HepG2 (cell line): ENCODE measurements at regions not wholly inside any gene's neighbourhood (a gene's known extent, or its start where the extent isn't known, plus 50 kb on each side); places are given as distances from the start of the nearest gene placed in this dataset.

Experiments
- ATAC-seq: fragments of 200-7000 bp; cut with Tn5 transposase; 3 replicates; pipeline ENCODE4 v1.9.1; 2020; ENCODE audit warnings: mild to moderate bottlenecking, moderate library complexity
- BruUV-seq: library from RNA; stranded (reverse); fragments of 400-500 nt; replicated peaks from 2 replicates; lab custom pipeline; 2021; lab: Mats Ljungman, UMichigan
- CTCF ChIA-PET: fragments of 300-600 bp; formaldehyde crosslinking; extraction: SDS; loops from one replicate; lab custom pipeline; 2021; ENCODE audit warnings: low total read pairs, inconsistent platforms, low intra/inter-chr PET ratio; lab: Yijun Ruan, JAX
- POLR2A ChIA-PET: fragments of 350-600 bp; sonication (Branson Sonifier 250); formaldehyde crosslinking; loops from one replicate; lab custom pipeline; 2020; ENCODE audit warnings: antibody characterized with exemption, inconsistent platforms; lab: Yijun Ruan, JAX
- DNase-seq: peaks from one replicate; pipeline ENCODE4 v3.0.0-alpha.2; 2015; ENCODE audit warnings: low spot score
- FAIRE-seq: peaks from 3 replicates; lab custom pipeline; 2011; peaks lifted over from hg19 to GRCh38; lab: Jason Lieb, UNC
- H2AFZ ChIP-seq: one replicate; pipeline ENCODE4 v1.6.1; 2011; ENCODE audit warnings: low read length, inconsistent platforms
- H3K27ac ChIP-seq: fragments of 300-600 bp; 3 replicates; pipeline ENCODE4 v1.8.0; 2011; ENCODE audit warnings: mixed run types, mild to moderate bottlenecking, mixed read lengths, low read length, inconsistent platforms; ENCODE audit not compliant: insufficient read depth; ENCODE audit errors: extremely low read length
- H3K27me3 ChIP-seq, 2 experiments: fragments of 200-600 bp in 1 of 2; 2 replicates in 1 of 2; 3 replicates in 1 of 2; pipeline versions ENCODE4 v1.6.0 to v1.8.0; 2011; ENCODE audit warnings: low read length in 2 of 2, mild to moderate bottlenecking in 2 of 2, moderate library complexity in 2 of 2, inconsistent platforms in 1 of 2; ENCODE audit not compliant: insufficient read depth in 2 of 2, control insufficient read depth in 1 of 2
- H3K36me3 ChIP-seq, 2 experiments: fragments of 200-600 bp in 1 of 2; replicated peaks in 1 of 2; 2 replicates in 1 of 2; 3 replicates in 1 of 2; pipeline versions ENCODE4 v1.5.1 to v1.8.0; 2011; ENCODE audit warnings: low read length in 2 of 2, inconsistent platforms in 1 of 2; ENCODE audit not compliant: insufficient read depth in 2 of 2, control insufficient read depth in 1 of 2
- H3K4me1 ChIP-seq: 2 replicates; pipeline ENCODE4 v1.5.1; 2012; ENCODE audit warnings: low read length, inconsistent platforms; ENCODE audit not compliant: insufficient read depth
- H3K4me2 ChIP-seq: 2 replicates; pipeline ENCODE4 v1.6.0; 2011; ENCODE audit warnings: low read depth, low read length, inconsistent platforms
- H3K4me3 ChIP-seq, 3 experiments: fragments of 200-600 bp in 1 of 3; sonication (generic), shearing (Covaris generic) in 1 of 3; replicated peaks in 1 of 3; 2 replicates each; pipeline ENCODE4 v1.5.1; 2011 to 2016; ENCODE audit warnings: low read length in 3 of 3, inconsistent platforms in 2 of 3, low read depth in 2 of 3, mild to moderate bottlenecking in 2 of 3, control low read depth in 1 of 3, mixed read lengths in 1 of 3; ENCODE audit not compliant: insufficient read depth in 1 of 3
- H3K79me2 ChIP-seq: one replicate; pipeline ENCODE4 v1.6.1; 2011; ENCODE audit warnings: low read length, inconsistent platforms; ENCODE audit not compliant: insufficient read depth
- H3K9ac ChIP-seq: 2 replicates; pipeline ENCODE4 v1.6.0; 2011; ENCODE audit warnings: mild to moderate bottlenecking, low read depth, low read length, inconsistent platforms; ENCODE audit not compliant: insufficient read depth
- H3K9me3 ChIP-seq: 2 replicates; pipeline ENCODE4 v1.5.1; 2012; ENCODE audit warnings: mild to moderate bottlenecking, low read length
- H4K20me1 ChIP-seq: 2 replicates; pipeline ENCODE4 v1.6.0; 2011; ENCODE audit warnings: inconsistent platforms, mild to moderate bottlenecking, low read length, moderate library complexity; ENCODE audit not compliant: insufficient read depth
- ATF2 ChIP-seq: sonication (generic); formaldehyde crosslinking; IDR thresholded peaks from 2 replicates; pipeline ENCODE4 v1.4.0; 2020; ENCODE audit warnings: missing genetic modification reagents
- ATF3 ChIP-seq: sonication (generic); formaldehyde crosslinking; IDR thresholded peaks from 2 replicates; pipeline ENCODE4 v1.4.0; 2020; ENCODE audit warnings: missing genetic modification reagents
- FOXP1 ChIP-seq, 2 experiments: fragments of 450-650 bp in 1 of 2; IDR thresholded peaks; 2 replicates each; pipeline ENCODE4 v1.6.1; 2017 to 2018; ENCODE audit warnings: antibody characterized with exemption in 1 of 2
- GTF2F1 ChIP-seq: fragments of 150-350 bp; IDR thresholded peaks from 2 replicates; pipeline ENCODE4 v1.6.1; 2014; ENCODE audit warnings: low read length
- HMGA1 ChIP-seq: sonication (generic); formaldehyde crosslinking; conservative IDR thresholded peaks from 2 replicates; pipeline ENCODE4 v1.4.0; 2020; ENCODE audit warnings: missing genetic modification reagents
- KIAA2018 ChIP-seq: sonication (generic); formaldehyde crosslinking; IDR thresholded peaks from 2 replicates; pipeline ENCODE4 v1.5.0; 2020; ENCODE audit warnings: mild to moderate bottlenecking, missing genetic modification reagents, borderline replicate concordance
- RBM22 ChIP-seq: fragments of 200-400 bp; formaldehyde crosslinking; optimal IDR thresholded peaks from 2 replicates; pipeline ENCODE3; 2017; ENCODE audit warnings: mild to moderate bottlenecking, low read length, moderate library complexity
- ZBTB26 ChIP-seq: IDR thresholded peaks from 2 replicates; pipeline ENCODE4 v1.6.1; 2016; ENCODE audit warnings: missing compliant biosample characterization, missing genetic modification reagents, borderline replicate concordance
- ZNF7 ChIP-seq: IDR thresholded peaks from 2 replicates; pipeline ENCODE4 v1.6.1; 2016; ENCODE audit warnings: missing biosample characterization, missing genetic modification reagents
- ZSCAN5A ChIP-seq: sonication (generic); formaldehyde crosslinking; IDR thresholded peaks from 2 replicates; pipeline ENCODE4 v1.8.0; 2022; ENCODE audit warnings: mild to moderate bottlenecking, missing genetic modification reagents, borderline replicate concordance
- WGBS: methylation state at CpG from one replicate; pipeline ENCODE4 v1.1.6; 2017; ENCODE audit warnings: low lambda C conversion rate; 5-methylcytosine and 5-hydroxymethylcytosine counted together
- in situ Hi-C: cut with HindIII; loops from 2 replicates; pipeline ENCODE4 v1.10.0; 2017; ENCODE audit warnings: low pct_unique_long_range_greater_than_20kb; ENCODE audit not compliant: extremely low pct_ligation_motif_present
- intact Hi-C: fragments of 100-400 bp; cut with micrococcal nuclease; formaldehyde crosslinking; loops from one replicate; pipeline ENCODE4 v1.10.0; 2022; ENCODE audit not compliant: unreplicated experiment

GRCh38 chr5:17020678-17021601 lies 84.9 kb upstream of the MYO10 start:
- H2AFZ ChIP-seq = no peak overlapping the region
- POLR2A ChIA-PET = no interaction called here
- ATAC-seq (no peak), DNase-seq (no peak), FAIRE-seq (no peak)
- no peak overlapping the region for H3K9ac ChIP-seq
- in situ Hi-C loops = no loop called here
- H3K4me1 ChIP-seq = no peaks in the 10 kb centered on the region
- no TSS peak for BruUV-seq
- no peaks in the 10 kb centered on the region for H3K36me3 ChIP-seq
- H4K20me1 ChIP-seq = no peaks in the 10 kb centered on the region
- H3K27ac ChIP-seq = no peak overlapping the region
- intact Hi-C loops = no loop called here
- WGBS = 28% methylated on average over 8 of the region's 8 CpGs
- H3K9me3 ChIP-seq = no peaks in the 10 kb centered on the region
- peak overlapping the region; percentile 29; the same call in 1 of the 2 replicates for H3K4me2 ChIP-seq
- CTCF ChIA-PET = no interaction called here
- H3K79me2 ChIP-seq = no peaks in the 10 kb centered on the region
- no peak overlapping the region; a peak in 2 of 6 replicates for H3K4me3 ChIP-seq
- H3K27me3 ChIP-seq = no peaks in the 10 kb centered on the region
- TF ChIP-seq ATF3 (no peak), ZSCAN5A (CRISPR knock-in tag) (no peak), FOXP1 (IDR thresholded peaks at IDR 0.05) (no peak), FOXP1 (CRISPR knock-in tag; IDR thresholded peaks at IDR 0.05) (no peak), KIAA2018 (no peak), ATF2 (no peak), HMGA1 (CRISPR knock-in tag) (no peak), RBM22 (no peak), ZNF7 (no peak), ZBTB26 (CRISPR knock-in tag) (no peak), GTF2F1 (no peak)
